HG02943 (cell line): ENCODE measurements at regions not wholly inside any gene's neighbourhood (a gene's known extent, or its start where the extent isn't known, plus 50 kb on each side); places are given as distances from the start of the nearest gene placed in this dataset.
"Not testable (repeated sequence)": the region's sequence is repeated elsewhere in the genome, so short reads cannot be mapped to it uniquely, and the experiment has no call there.

Experiments
- ATAC-seq: cut with Tn5 transposase; IDR thresholded peaks from one replicate; pipeline ENCODE4 v1.9.1; 2021; ENCODE audit warnings: mild to moderate bottlenecking, low read depth, moderate library complexity; ENCODE audit not compliant: unreplicated experiment

GRCh38 chr7:65719123-65719798 lies 153.6 kb upstream of the VKORC1L1 start:
- not testable (repeated sequence) for ATAC-seq

- no peak for ATAC-seq
Observed at GRCh38 chr7:65722361-65722792, 150.5 kb upstream of the VKORC1L1 start.

- not testable (repeated sequence) for ATAC-seq
Observed at GRCh38 chr7:65727182-65727581, 145.7 kb upstream of the VKORC1L1 start.

DNA sequence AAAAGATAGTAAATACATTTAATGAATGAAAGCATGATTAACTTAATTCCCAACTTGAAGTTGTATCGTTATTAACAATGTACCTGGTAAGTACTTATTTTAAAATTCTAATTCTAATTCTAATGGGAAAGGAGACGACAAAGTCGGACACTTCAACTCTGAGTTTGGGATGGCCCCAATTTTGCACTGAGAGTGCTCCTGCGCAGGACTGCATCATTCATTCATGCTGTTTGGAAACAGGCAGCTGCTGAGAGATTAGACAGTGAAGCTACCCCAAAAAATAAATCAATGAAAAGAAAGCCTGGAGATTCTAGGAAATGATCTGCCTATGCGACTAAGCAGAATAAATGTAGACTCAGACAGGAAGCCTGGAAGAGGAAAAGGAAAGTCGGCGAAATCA lies 141.7 kb upstream of the VKORC1L1 start:
- ATAC-seq, result no peak

DNA sequence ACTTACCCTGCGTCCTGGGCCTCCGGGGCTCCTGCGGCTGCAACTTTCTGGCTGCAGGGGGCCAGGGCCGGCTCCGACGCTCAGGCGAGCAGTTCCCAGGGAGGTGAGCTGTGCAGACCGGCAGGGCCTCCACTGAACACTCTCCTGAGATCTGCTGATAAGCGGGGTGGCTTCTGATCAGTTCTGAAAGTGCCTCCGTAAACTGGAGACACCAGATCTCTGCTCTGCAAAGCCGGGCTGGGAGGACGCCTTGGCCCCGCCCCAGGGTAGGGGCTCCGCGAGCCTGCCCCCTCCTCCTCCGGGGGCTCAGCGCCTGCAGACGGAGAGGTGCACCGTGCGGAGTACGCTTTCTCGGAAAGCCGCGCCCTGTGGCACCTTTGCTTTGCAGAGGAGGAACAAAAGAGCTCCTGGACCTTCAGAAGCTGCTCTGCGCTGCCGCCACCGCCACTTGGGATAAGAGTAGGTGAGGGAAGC lies 141.3 kb upstream of the VKORC1L1 start:
- no peak for ATAC-seq

- no peak for ATAC-seq
Observed at GRCh38 chr7:65744406-65744805, 128.5 kb upstream of the VKORC1L1 start.

DNA sequence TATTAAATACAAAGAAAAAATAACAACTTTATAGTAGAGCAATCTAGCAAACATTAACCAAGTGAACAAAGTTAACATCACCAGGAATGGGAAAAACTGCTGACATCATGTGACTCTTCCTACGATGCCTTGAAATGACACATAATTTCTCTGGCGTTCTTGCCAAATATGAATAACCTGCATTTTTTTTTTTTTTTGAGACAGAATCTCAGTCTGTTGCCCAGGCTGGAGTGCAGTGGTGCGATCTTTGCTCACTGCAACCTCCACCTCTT lies 126.5 kb upstream of the VKORC1L1 start:
- no peak for ATAC-seq

- ATAC-seq, result no peak
Observed at GRCh38 chr7:65749039-65749438, 123.8 kb upstream of the VKORC1L1 start.

- ATAC-seq, result no peak
Observed at GRCh38 chr7:65749518-65749917, 123.4 kb upstream of the VKORC1L1 start.

- peak; percentile 99 for ATAC-seq
Observed at GRCh38 chr7:65750511-65751344, 122.1 kb upstream of the VKORC1L1 start.

DNA sequence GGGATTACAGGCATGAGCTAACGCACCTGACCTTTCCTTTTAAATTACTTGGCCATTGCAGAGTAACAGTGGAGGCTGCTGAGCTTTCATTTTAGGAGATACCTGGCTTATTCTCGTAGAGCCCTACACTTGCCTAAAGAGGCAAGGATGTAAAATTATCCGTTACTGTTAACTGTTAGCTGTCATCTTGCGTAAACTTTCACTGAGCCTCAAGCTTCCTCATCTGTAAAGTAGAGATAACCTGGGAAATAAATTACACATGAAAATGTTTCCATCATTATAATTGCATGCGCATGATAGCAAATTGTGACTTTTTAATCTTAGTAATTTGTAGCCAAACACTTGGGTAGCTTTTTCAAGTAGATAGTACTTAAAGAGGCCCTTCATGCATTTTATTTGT lies 118.8 kb upstream of the VKORC1L1 start:
- ATAC-seq, result not testable (repeated sequence)

DNA sequence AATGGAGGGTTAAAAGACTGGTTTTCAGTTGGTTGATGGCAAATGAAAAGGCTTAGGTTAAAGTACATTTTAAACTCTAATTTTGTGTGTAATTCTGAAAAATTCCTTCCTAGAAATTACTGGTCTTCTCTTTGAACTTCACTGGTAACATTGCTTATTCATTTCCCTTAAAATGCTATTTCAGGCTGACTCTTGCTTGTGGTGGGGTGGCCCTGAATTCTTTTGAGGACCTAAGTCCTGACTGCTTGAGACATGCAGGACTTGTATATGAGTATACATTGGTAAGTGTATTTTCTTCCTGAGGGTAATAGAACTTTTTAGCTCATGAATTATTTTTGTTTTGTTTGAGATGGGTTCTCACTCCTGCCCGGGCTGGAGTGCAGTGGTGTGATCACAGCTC lies 113.9 kb upstream of the VKORC1L1 start:
- not testable (repeated sequence) for ATAC-seq

DNA sequence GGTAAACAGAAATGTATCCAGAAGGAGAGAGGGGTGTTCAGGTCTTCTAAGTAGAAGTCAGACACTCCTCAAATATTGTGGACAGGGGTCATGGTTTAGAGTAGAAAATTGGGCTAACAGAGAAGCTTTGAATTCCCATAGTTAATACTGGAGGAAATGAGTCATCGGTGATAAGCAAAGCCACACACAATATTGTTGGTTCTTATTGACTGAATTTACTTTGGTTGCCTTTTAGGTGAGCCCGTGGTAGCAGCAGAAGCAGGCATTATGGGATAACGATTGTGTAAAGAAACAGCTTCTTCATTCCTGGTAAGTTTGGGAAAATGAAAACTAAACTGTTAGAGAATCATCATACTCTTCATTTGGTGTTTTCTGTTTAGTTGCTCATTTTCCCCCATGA lies 110.2 kb upstream of the VKORC1L1 start:
- ATAC-seq, result not testable (repeated sequence)

DNA sequence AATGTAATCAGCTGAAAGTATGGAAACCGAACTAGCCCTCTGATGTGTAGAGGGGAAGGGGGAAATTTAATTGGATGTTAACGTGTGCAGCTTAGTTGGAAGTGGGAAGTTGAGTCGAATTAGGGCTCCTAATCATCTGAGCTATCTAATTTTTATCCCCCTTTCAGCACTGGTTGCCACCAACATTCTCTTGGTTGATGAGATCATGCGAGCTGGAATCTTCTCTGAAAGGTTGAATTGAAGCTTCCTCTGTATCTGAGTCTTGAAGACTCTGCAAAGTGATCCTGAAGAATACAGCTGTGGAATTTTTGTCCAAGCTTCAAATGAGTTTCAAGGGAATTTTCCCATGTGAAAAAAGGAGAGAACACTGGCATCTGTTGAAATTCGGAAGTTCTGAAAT lies 109.8 kb upstream of the VKORC1L1 start:
- ATAC-seq, result not testable (repeated sequence)

DNA sequence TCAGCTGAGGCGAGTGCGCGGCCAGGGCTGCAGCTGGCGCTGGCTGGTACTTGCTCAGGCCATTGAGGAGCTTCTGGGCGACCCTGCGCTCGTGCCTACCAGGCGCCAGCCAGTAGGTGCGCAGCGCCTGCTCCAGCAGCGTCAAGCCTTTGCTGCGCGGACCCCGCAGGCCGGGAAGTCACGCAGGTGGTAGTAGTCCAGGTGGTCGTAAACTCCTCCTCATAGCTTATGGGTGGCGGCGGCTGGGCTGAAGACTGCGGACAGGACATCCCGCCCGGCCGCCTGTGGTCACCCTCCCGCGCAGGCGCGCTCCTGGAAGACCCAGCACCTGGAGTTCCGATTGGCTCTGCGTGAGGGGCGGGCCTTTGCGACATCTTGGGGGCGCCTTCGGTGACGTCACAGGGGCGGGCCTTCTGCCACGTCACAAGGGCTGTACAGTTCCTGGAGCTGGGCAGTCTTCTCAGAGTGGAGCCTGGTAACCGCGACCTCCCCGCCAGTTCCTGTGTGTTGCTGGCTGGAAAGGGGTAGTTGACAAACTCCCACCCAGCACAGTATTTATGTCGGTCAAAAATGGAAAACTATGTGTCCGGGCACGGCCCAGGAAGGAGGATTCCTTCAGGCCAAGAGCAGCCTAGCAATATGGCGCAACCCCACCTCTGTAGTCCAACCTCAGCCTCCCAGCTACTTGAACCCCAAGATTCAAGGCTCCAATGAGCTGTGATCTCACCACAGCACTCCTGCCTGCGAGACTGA lies 102.2 kb upstream of the VKORC1L1 start:
- ATAC-seq, result peak; percentile 96

DNA sequence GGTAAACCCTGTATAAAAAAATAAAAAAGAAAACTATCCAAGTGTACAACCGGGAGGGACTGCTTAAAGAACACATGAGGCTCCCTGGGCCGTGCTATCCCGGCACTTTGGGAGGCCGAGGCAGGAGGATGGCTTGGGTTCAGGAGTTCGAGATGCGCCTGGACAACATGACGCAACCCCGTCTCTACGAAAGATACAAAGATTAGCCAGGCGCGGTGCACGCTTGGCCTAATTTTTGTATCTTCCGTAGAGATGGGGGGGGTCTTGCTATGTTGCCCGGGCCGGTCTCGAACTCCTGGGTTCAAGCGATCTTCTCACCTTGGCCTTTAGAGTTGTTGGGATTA lies 101.7 kb upstream of the VKORC1L1 start:
- ATAC-seq, result not testable (repeated sequence)

DNA sequence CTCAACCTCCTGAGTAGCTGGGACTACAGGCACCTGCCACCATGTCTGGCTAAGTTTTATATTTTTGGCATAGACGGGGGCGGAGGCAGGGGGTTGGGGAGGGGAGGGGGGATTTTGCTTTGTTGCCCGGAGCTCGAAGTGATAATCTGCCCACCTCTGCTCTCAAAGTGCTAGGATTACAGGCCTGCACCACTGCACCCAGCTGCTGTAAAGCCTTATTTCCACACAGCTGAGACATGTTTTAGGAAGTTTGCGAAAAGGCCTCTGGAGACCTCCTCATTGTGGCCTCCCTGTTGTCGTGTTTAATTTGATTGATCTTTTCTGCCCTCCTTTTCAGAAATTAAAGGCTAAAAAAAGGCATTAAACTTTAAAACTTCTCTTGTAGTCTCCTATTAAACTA lies 96.2 kb upstream of the VKORC1L1 start:
- ATAC-seq, result not testable (repeated sequence)

GRCh38 chr7:65789943-65790342 lies 82.9 kb upstream of the VKORC1L1 start:
- ATAC-seq, result not testable (repeated sequence)

GRCh38 chr7:65791788-65792187 lies 81.1 kb upstream of the VKORC1L1 start:
- ATAC-seq, result not testable (repeated sequence)

DNA sequence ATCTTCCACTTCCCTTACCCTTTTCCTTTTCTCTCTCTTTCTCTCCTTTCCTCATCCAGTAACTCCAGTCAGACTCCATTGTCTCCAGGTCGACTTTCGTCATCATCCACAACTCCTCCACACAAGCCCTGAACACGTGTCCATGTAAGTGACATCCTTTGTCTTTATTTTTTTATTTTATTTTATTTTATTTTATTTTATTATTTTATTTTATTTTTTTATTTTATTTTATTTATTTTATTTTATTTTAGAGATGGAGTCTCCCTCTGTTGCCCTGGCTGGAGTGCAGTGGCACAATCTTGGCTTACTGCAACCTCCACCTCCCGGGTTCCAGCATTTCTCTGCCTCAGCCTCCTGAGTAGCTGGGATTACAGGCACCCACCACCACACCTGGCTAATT lies 80.1 kb upstream of the VKORC1L1 start:
- not testable (repeated sequence) for ATAC-seq

DNA sequence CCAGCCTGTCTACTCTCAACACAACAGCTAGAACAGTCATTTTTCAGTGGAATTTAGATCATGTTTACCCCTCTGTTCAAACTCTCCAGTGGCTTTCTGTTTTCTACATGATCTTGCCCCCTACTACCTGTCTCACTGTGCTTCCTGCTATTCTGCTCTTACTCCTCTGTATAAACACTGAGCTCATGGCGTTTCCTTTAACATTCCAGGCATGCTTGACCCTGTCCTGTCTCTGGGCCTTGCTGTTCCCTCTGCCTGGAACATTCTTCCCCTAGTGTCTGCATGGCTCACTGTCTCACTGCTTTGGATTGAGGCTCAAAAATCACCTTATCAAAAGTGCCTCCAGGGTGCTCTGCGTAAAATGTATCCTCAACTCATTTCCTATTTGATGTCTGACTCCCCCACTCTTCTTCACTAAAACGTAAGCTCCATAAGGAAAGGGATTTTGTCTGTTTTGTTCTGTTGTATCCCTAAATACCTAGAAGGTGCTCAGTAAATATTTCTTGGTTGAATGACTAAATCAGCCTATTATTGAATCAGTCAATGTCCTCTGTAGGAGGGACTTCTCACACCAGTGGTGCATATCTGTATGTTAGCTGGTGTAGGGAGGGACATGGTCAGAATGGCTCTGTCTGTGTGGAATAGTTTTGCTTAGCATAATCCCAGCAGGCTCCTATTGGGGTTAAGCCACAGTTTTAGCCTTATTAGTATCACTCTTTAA lies 78.0 kb upstream of the VKORC1L1 start:
- ATAC-seq, result not testable (repeated sequence)
